ENCODE measurements at regions not wholly inside any gene's neighbourhood (a gene's known extent, or its start where the extent isn't known, plus 50 kb on each side); places are given as distances from the start of the nearest gene placed in this dataset.

GRCh38 chr5:173792781-173793547, 95.2 kb upstream of the CPEB4 start:
- Mint-ChIP-seq H3K27me3 (ENCODE audit: low read depth) (no peaks in the 10 kb centered on the region), H3K36me3 (ENCODE audit: insufficient read depth in 2 of 2) (no peaks in the 10 kb centered on the region), H3K9me3 (no peaks in the 10 kb centered on the region), H3K4me3 (no peak overlapping the region), H3K4me1 (ENCODE audit: low read depth) (peaks cover 10% of the 10 kb centered on the region), H3K27ac (no peak overlapping the region)
- ATAC-seq (replicated peaks in 1 of 2) (no peak), DNase-seq (no peak)

GRCh38 chr5:173793648-173794548, 94.3 kb upstream of the CPEB4 start:
- no peak overlapping the region for H3K4me3 Mint-ChIP-seq
- H3K27ac Mint-ChIP-seq = no peak overlapping the region
- H3K36me3 Mint-ChIP-seq (ENCODE audit: insufficient read depth in 2 of 2) = no peaks in the 10 kb centered on the region
- ATAC-seq (replicated peaks in 1 of 2) = no peak
- no peak for DNase-seq
- H3K27me3 Mint-ChIP-seq (ENCODE audit: low read depth) = peaks cover 2% of the 10 kb centered on the region
- no peaks in the 10 kb centered on the region for H3K9me3 Mint-ChIP-seq
- H3K4me1 Mint-ChIP-seq (ENCODE audit: low read depth) = peaks cover 5% of the 10 kb centered on the region

DNA sequence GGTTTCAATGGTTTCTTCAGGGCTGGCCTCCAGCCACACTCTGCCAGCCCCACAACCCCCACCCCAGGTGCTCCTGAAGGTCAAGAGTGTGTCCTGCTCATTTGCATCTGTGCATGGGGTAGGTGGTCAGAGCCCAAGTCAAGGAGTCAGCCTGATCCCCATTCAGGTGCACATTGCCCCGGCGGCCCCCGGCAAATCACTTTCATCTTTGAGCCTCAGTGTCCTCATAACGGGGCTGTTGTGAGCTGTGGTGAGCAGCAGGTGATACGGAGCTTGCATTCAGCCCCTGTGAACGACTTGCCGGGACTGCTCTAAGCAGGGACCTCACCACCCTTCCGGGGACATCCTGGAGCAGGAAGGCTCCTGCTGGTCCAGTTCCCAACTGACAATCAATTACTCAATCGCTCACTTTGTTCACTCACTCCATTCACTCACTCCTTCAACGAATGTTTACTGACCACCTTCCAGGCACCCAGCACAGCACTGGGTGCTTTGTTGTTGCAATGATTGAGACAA, 93.2 kb upstream of the CPEB4 start:
- no peaks in the 10 kb centered on the region for H3K9me3 Mint-ChIP-seq
- no peaks in the 10 kb centered on the region for H3K36me3 Mint-ChIP-seq (ENCODE audit: insufficient read depth in 2 of 2)
- ATAC-seq (replicated peaks in 1 of 2) (no peak), DNase-seq (no peak)
- peaks cover 6% of the 10 kb centered on the region for H3K27me3 Mint-ChIP-seq (ENCODE audit: low read depth)
- no peak overlapping the region for H3K4me3 Mint-ChIP-seq
- H3K4me1 Mint-ChIP-seq (ENCODE audit: low read depth) = no peaks in the 10 kb centered on the region
- no peak overlapping the region for H3K27ac Mint-ChIP-seq

- no peak for DNase-seq
- Mint-ChIP-seq H3K4me1 (ENCODE audit: low read depth) (no peaks in the 10 kb centered on the region), H3K27ac (no peak overlapping the region)
These were observed 92.5 kb upstream of the CPEB4 start for GRCh38 chr5:173795601-173796000.

GRCh38 chr5:173796721-173797495, 91.2 kb upstream of the CPEB4 start:
- Mint-ChIP-seq H3K4me3 (no peak overlapping the region), H3K36me3 (ENCODE audit: insufficient read depth in 2 of 2) (no peaks in the 10 kb centered on the region), H3K9me3 (no peaks in the 10 kb centered on the region), H3K27me3 (ENCODE audit: low read depth) (peaks cover 6% of the 10 kb centered on the region), H3K4me1 (ENCODE audit: low read depth) (no peaks in the 10 kb centered on the region), H3K27ac (no peak overlapping the region)
- ATAC-seq (replicated peaks in 1 of 2) (no peak), DNase-seq (no peak)

More at GRCh38 chr5:173795601-173796000, 92.5 kb upstream of the CPEB4 start:
- ATAC-seq (replicated peaks in 1 of 2) = no peak
- Mint-ChIP-seq H3K27me3 (ENCODE audit: low read depth) (peaks cover 6% of the 10 kb centered on the region), H3K36me3 (ENCODE audit: insufficient read depth in 2 of 2) (no peaks in the 10 kb centered on the region), H3K9me3 (no peaks in the 10 kb centered on the region), H3K4me3 (no peak overlapping the region)

DNA sequence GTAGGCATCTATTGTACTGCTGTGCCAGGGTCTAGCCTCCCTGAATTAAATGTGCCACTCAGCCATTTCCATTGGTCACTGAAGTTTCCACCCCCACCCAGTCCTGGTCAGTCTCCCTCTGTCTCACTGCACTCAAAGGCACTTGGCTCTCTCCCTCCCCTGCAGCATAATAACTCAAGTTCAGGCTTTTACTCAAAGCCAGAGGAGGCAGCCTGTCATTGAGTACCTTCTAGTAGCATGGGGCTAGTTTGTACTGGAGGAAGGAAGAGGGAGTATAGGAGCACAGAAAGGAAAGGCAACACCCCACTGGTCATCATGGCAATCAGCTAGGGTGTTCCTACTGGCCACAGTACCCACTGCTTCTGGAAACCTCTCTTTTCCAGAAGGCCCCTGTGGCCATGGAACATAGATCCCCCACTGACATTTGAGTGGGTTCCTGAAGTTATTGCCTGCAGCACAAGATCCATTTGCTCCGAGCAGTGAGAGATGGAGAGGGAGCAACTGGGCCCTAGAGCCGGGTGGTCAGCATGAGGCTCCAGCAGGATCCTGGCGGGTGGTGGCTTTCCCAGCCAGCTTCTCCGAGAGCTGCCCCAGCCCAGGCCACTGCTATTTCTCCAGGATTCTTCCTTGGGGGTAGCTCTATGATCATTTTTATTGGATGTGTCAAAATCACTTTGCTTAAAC, 89.9 kb upstream of the CPEB4 start:
- Mint-ChIP-seq H3K27me3 (ENCODE audit: low read depth) (peaks cover 6% of the 10 kb centered on the region), H3K9me3 (no peaks in the 10 kb centered on the region), H3K4me3 (no peak overlapping the region), H3K36me3 (ENCODE audit: insufficient read depth in 2 of 2) (no peaks in the 10 kb centered on the region), H3K27ac (no peak overlapping the region), H3K4me1 (ENCODE audit: low read depth) (no peaks in the 10 kb centered on the region)
- DNase-seq = no peak
- ATAC-seq (replicated peaks in 1 of 2) = no peak

GRCh38 chr5:173800340-173800739, 87.8 kb upstream of the CPEB4 start:
- ATAC-seq (replicated peaks in 1 of 2) (no peak), DNase-seq (no peak)
- peaks cover 6% of the 10 kb centered on the region for H3K27me3 Mint-ChIP-seq (ENCODE audit: low read depth)
- H3K9me3 Mint-ChIP-seq = no peaks in the 10 kb centered on the region
- no peaks in the 10 kb centered on the region for H3K4me1 Mint-ChIP-seq (ENCODE audit: low read depth)
- H3K36me3 Mint-ChIP-seq (ENCODE audit: insufficient read depth in 2 of 2) = no peaks in the 10 kb centered on the region
- H3K4me3 Mint-ChIP-seq = no peak overlapping the region
- no peak overlapping the region for H3K27ac Mint-ChIP-seq

GRCh38 chr5:173801006-173801405, 87.1 kb upstream of the CPEB4 start:
- Mint-ChIP-seq H3K9me3 (no peaks in the 10 kb centered on the region), H3K4me1 (ENCODE audit: low read depth) (no peaks in the 10 kb centered on the region), H3K27me3 (ENCODE audit: low read depth) (peaks cover 6% of the 10 kb centered on the region), H3K4me3 (no peak overlapping the region), H3K36me3 (ENCODE audit: insufficient read depth in 2 of 2) (no peaks in the 10 kb centered on the region), H3K27ac (no peak overlapping the region)
- ATAC-seq (replicated peaks in 1 of 2) = no peak
- DNase-seq = no peak

DNA sequence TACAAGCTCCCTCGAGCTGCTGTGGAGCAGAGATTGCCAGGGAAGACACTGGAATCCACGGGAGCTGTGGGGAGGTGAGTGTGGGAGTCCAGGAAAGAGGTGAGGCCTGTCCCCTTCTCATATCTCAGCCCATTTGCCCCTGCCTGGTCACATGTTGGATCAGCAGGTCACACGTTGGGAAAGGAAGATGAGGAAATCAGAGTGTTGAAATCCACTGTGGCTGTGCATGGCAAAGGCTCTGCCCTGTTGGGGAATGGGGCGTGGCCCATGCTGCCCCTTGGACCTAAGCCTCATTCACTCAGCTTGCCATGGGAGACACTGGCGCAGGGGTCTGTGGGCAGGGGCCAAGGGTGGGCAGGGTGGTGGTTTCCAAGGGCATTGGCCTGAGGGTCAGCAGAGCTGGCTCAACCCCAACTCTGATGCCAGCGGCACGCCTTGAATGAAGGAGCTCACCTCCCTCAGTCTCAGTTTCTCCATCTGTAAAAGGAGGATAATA, 85.4 kb upstream of the CPEB4 start:
- H3K27me3 Mint-ChIP-seq (ENCODE audit: low read depth) = peaks cover 6% of the 10 kb centered on the region
- H3K4me1 Mint-ChIP-seq (ENCODE audit: low read depth) = no peaks in the 10 kb centered on the region
- DNase-seq (no peak), ATAC-seq (replicated peaks in 1 of 2) (no peak)
- no peak overlapping the region for H3K4me3 Mint-ChIP-seq
- H3K36me3 Mint-ChIP-seq (ENCODE audit: insufficient read depth in 2 of 2) = no peaks in the 10 kb centered on the region
- H3K27ac Mint-ChIP-seq = no peak overlapping the region
- no peaks in the 10 kb centered on the region for H3K9me3 Mint-ChIP-seq

DNA sequence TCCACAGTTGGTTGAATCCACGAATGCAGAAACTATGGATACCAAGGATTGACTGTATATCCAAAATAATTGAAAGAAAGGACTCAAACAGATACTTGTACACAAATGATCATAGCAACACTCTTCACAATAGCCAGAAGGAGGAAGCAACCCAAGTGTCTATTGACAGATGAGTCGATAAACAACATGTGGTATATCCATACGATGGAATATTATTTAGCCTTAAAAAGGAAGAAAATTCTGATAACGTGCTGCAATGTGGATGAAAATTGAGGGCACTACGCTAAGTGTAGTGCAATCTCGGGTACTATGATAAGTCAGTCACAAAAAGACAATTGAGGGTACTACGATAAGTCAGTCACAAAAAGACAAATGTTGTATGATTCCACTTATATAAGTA, 83.6 kb upstream of the CPEB4 start:
- Mint-ChIP-seq H3K4me3 (no peak overlapping the region), H3K27me3 (ENCODE audit: low read depth) (no peaks in the 10 kb centered on the region), H3K4me1 (ENCODE audit: low read depth) (no peaks in the 10 kb centered on the region), H3K27ac (no peak overlapping the region), H3K9me3 (no peaks in the 10 kb centered on the region), H3K36me3 (ENCODE audit: insufficient read depth in 2 of 2) (no peaks in the 10 kb centered on the region)
- DNase-seq = no peak
- ATAC-seq (replicated peaks in 1 of 2) = no peak

DNA sequence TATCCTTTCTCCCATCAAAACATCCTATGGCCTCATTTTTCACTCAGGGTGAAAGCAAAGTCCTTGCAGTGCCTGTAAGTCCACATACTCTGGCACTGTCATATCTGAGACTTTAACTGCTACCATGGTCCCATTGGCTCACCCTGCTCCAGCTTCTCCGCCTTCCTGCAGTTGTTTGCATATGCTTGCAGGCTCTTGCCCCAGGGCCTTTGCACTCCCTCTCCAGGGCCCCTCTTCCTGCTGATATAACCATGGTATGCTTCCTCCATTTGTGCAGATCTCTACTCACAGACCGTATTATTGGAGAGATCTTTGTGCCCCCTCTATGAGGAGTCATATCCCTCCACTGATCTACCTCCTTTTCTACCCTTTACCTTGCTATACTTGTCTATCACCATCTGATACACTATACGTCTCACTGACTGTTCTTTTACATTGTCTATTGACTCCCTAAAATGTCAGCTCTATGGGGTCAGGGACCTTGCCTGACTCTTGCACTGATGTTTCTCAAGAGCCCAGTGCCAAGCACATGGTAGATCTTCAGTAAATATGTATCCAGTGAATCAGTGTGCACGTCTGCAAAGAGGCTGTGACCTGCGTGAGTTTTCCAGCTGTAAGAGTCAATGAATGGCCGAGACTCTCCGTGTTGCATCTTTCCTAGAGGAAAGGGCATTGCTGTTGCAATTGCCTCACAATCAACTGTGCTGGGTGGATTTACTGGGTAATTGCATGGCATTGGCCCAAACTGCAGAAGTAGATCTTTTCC, 81.7 kb upstream of the CPEB4 start:
- no peaks in the 10 kb centered on the region for H3K4me1 Mint-ChIP-seq (ENCODE audit: low read depth)
- H3K27ac Mint-ChIP-seq = no peak overlapping the region

DNA sequence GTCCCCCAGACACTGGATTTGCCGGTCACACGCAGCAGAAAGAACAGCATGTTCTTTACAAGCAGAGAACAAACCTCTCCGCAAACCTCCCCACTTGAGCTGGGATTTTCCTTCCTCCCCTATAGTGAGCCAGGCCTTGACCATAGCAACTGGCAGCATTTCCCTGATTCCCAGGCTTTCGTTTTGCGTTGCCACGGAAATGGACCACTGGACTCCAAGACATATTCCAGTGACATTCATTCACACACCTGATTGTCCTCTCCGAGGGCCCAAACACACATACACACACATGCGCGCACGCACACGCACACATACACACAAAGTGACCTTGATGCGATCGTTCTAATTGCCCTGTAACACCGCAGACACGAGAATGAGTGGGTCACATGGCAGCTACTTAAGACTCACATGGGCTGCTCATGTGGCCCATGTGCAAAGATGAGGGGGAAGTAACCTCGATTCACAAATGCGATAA, 80.9 kb upstream of the CPEB4 start:
- Mint-ChIP-seq H3K4me1 (ENCODE audit: low read depth) (no peaks in the 10 kb centered on the region), H3K4me3 (no peak overlapping the region), H3K27me3 (ENCODE audit: low read depth) (no peaks in the 10 kb centered on the region), H3K9me3 (peaks cover 5 to 13% of the 10 kb centered on the region in 2 donors), H3K36me3 (ENCODE audit: insufficient read depth in 2 of 2) (peaks cover 0 to 9% of the 10 kb centered on the region in 2 donors), H3K27ac (no peak overlapping the region)
- no peak for DNase-seq
- ATAC-seq (replicated peaks in 1 of 2) = no peak

More for the DNA sequence above, 81.7 kb upstream of the CPEB4 start:
- ATAC-seq (replicated peaks in 1 of 2) (no peak), DNase-seq (no peak)
- Mint-ChIP-seq H3K36me3 (ENCODE audit: insufficient read depth in 2 of 2) (peaks cover 0 to 9% of the 10 kb centered on the region in 2 donors), H3K9me3 (peaks cover 5 to 11% of the 10 kb centered on the region in 2 donors), H3K4me3 (no peak overlapping the region), H3K27me3 (ENCODE audit: low read depth) (no peaks in the 10 kb centered on the region)

All from activated T-cell treated with anti-CD3 and anti-CD28 coated beads, Interleukin-2, amount 50 U/mL, for 72 hours (primary cell).